IMR-90 (cell line): ENCODE measurements at regions not wholly inside any gene's neighbourhood (a gene's known extent, or its start where the extent isn't known, plus 50 kb on each side); places are given as distances from the start of the nearest gene placed in this dataset.

Experiments
- ATAC-seq: fragments of 200-7000 bp; cut with Tn5 transposase; 2 replicates; pipeline ENCODE4 v1.9.1; 2020; ENCODE audit warnings: low read depth, mild to moderate bottlenecking, moderate library complexity
- BruUV-seq: library from RNA; stranded (reverse); fragments of 400-500 nt; replicated peaks from 2 replicates; lab custom pipeline; 2021; lab: Mats Ljungman, UMichigan
- CTCF ChIA-PET: fragments of 300-600 bp; formaldehyde crosslinking; extraction: SDS; loops from one replicate; lab custom pipeline; 2021; ENCODE audit warnings: antibody characterized with exemption; lab: Yijun Ruan, JAX
- POLR2A ChIA-PET: fragments of 300-600 bp; sonication (Branson Sonifier 250); formaldehyde crosslinking; loops from one replicate; lab custom pipeline; 2022; ENCODE audit warnings: antibody characterized with exemption; ENCODE audit not compliant: unreplicated experiment; lab: Charles Lee
- DNase-seq: peaks from one replicate; pipeline ENCODE4 v3.0.0; 2013
- H2AFZ ChIP-seq: replicated peaks from 2 replicates; pipeline ENCODE3; 2013; ENCODE audit warnings: low read length, mild to moderate bottlenecking; ENCODE audit not compliant: poor library complexity
- H2AK5ac ChIP-seq: 2 replicates; pipeline ENCODE4 v1.6.1; 2013; ENCODE audit warnings: low read depth, low read length, inconsistent platforms
- H2AK9ac ChIP-seq: replicated peaks from 2 replicates; pipeline ENCODE3; 2013; ENCODE audit warnings: mild to moderate bottlenecking, low read depth, low read length, moderate library complexity; ENCODE audit not compliant: poor library complexity
- H2BK120ac ChIP-seq: 2 replicates; pipeline ENCODE4 v1.6.1; 2013; ENCODE audit warnings: low read depth, low read length, inconsistent platforms
- H2BK15ac ChIP-seq: 3 replicates; pipeline ENCODE4 v1.6.1; 2013; ENCODE audit warnings: low read depth, low read length, inconsistent platforms
- H2BK20ac ChIP-seq: 2 replicates; pipeline ENCODE4 v1.6.1; 2013; ENCODE audit warnings: low read depth, mild to moderate bottlenecking, inconsistent platforms, low read length, moderate library complexity
- H2BK5ac ChIP-seq: 2 replicates; pipeline ENCODE4 v1.6.1; 2013; ENCODE audit warnings: mild to moderate bottlenecking, low read depth, low read length, inconsistent platforms; ENCODE audit not compliant: poor library complexity, severe bottlenecking
- H3K14ac ChIP-seq: replicated peaks from 2 replicates; pipeline ENCODE4 v1.6.1; 2013; ENCODE audit warnings: low read depth, low read length, inconsistent platforms
- H3K18ac ChIP-seq: 2 replicates; pipeline ENCODE4 v1.6.1; 2013; ENCODE audit warnings: low read depth, low read length, control low read depth
- H3K23ac ChIP-seq: 2 replicates; pipeline ENCODE4 v1.6.1; 2013; ENCODE audit warnings: low read depth, low read length, inconsistent platforms
- H3K27ac ChIP-seq: 2 replicates; pipeline ENCODE4 v1.5.1; 2013; ENCODE audit warnings: mild to moderate bottlenecking, control low read depth, low read length; ENCODE audit not compliant: insufficient read depth
- H3K27me3 ChIP-seq: 2 replicates; pipeline ENCODE4 v1.6.1; 2013; ENCODE audit warnings: low read length; ENCODE audit not compliant: control insufficient read depth, insufficient read depth
- H3K36me3 ChIP-seq: 2 replicates; pipeline ENCODE4 v1.6.1; 2013; ENCODE audit warnings: low read length, mixed read lengths; ENCODE audit not compliant: control insufficient read depth, insufficient read depth
- H3K4ac ChIP-seq: 2 replicates; pipeline ENCODE4 v1.6.1; 2013; ENCODE audit warnings: low read depth, low read length, inconsistent platforms
- H3K4me1 ChIP-seq: 2 replicates; pipeline ENCODE4 v1.6.1; 2013; ENCODE audit warnings: low read length, mixed read lengths; ENCODE audit not compliant: control insufficient read depth, insufficient read depth
- H3K4me2 ChIP-seq: 2 replicates; pipeline ENCODE4 v1.6.1; 2013; ENCODE audit warnings: low read depth, mild to moderate bottlenecking, control low read depth, low read length, moderate library complexity
- H3K4me3 ChIP-seq: 2 replicates; pipeline ENCODE4 v1.5.1; 2013; ENCODE audit warnings: low read depth, mild to moderate bottlenecking, control low read depth, low read length, moderate library complexity; ENCODE audit not compliant: insufficient read depth
- H3K56ac ChIP-seq: 2 replicates; pipeline ENCODE4 v1.6.1; 2013; ENCODE audit warnings: low read length, inconsistent platforms; ENCODE audit not compliant: insufficient read depth; ENCODE audit errors: extremely low read depth
- H3K79me1 ChIP-seq, 2 experiments: 2 replicates each; pipeline ENCODE4 v1.6.1; 2013; ENCODE audit warnings: low read length in 2 of 2, inconsistent platforms in 1 of 2, low read depth in 1 of 2
- H3K9ac ChIP-seq: 2 replicates; pipeline ENCODE4 v1.6.1; 2013; ENCODE audit warnings: low read depth, low read length, control low read depth
- H3K9me1 ChIP-seq: 2 replicates; pipeline ENCODE4 v1.6.1; 2013; ENCODE audit warnings: low read length, inconsistent platforms; ENCODE audit not compliant: insufficient read depth
- H3K9me3 ChIP-seq: 2 replicates; pipeline ENCODE4 v1.6.1; 2013; ENCODE audit warnings: low read length; ENCODE audit not compliant: control insufficient read depth, insufficient read depth
- H4K20me1 ChIP-seq: 2 replicates; pipeline ENCODE4 v1.6.1; 2013; ENCODE audit warnings: low read length, inconsistent platforms; ENCODE audit not compliant: insufficient read depth
- H4K5ac ChIP-seq: 2 replicates; pipeline ENCODE4 v1.6.1; 2013; ENCODE audit warnings: mild to moderate bottlenecking, low read depth, low read length, control low read depth
- H4K8ac ChIP-seq, 2 experiments: 2 replicates each; pipeline ENCODE4 v1.6.1; 2013; ENCODE audit warnings: low read depth in 2 of 2, low read length in 2 of 2, control low read depth in 1 of 2, inconsistent platforms in 1 of 2
- H4K91ac ChIP-seq: 2 replicates; pipeline ENCODE4 v1.6.1; 2013; ENCODE audit warnings: low read depth, low read length, inconsistent platforms; ENCODE audit not compliant: insufficient read depth
- FOS ChIP-seq: fragments of 150-350 bp; IDR thresholded peaks from 2 replicates; pipeline ENCODE4 v1.6.1; 2016; ENCODE audit warnings: low read depth, low read length
- MXI1 ChIP-seq: IDR thresholded peaks from 2 replicates; pipeline ENCODE4 v1.6.1; 2012; ENCODE audit warnings: low read depth, mild to moderate bottlenecking, low read length, moderate library complexity, borderline replicate concordance
- NFE2L2 ChIP-seq: fragments of 150-350 bp; IDR thresholded peaks from 2 replicates; pipeline ENCODE4 v1.6.1; 2016; ENCODE audit warnings: low read depth, mild to moderate bottlenecking, low read length
- RAD21 ChIP-seq: IDR thresholded peaks from 2 replicates; pipeline ENCODE4 v1.6.1; 2012; ENCODE audit warnings: low read length, improper control_type of control experiment
- RCOR1 ChIP-seq: IDR thresholded peaks from 2 replicates; pipeline ENCODE4 v1.6.1; 2012; ENCODE audit warnings: mild to moderate bottlenecking, low read length, improper control_type of control experiment; ENCODE audit not compliant: insufficient replicate concordance
- RFX5 ChIP-seq: IDR thresholded peaks from 2 replicates; pipeline ENCODE4 v1.8.0; 2012; ENCODE audit warnings: low read depth, mild to moderate bottlenecking, low read length, moderate library complexity
- SMC3 ChIP-seq: fragments of 150-350 bp; IDR thresholded peaks from 2 replicates; pipeline ENCODE4 v1.6.1; 2016; ENCODE audit warnings: low read depth, mild to moderate bottlenecking, antibody characterized with exemption, low read length, moderate library complexity
- dilution Hi-C: fragments of 300-500 bp; cut with HindIII; formaldehyde crosslinking; loops from one replicate; pipeline ENCODE4 v1.14.3; 2018; ENCODE audit warnings: low sequenced_read_pairs; ENCODE audit not compliant: unreplicated experiment
- in situ Hi-C: fragments of 300-500 bp; cut with MboI; formaldehyde crosslinking; loops from 3 replicates; pipeline ENCODE4 v1.14.3; 2019; ENCODE audit warnings: low sequenced_read_pairs, inconsistent platforms, mixed read lengths
- intact Hi-C: fragments of 100-400 bp; cut with micrococcal nuclease; formaldehyde crosslinking; loops from 2 replicates; pipeline ENCODE4 v1.10.0; 2022
- TF ChIP-seq, protein P1 (sequence below): fragments of 150-350 bp; IDR thresholded peaks from 2 replicates; pipeline ENCODE4 v1.6.1; 2016; ENCODE audit warnings: low read depth, mild to moderate bottlenecking, low read length, moderate library complexity, borderline replicate concordance

- dilution Hi-C loops = no loop called here
- H3K18ac ChIP-seq = no peak overlapping the region
- H3K4ac ChIP-seq = no peak overlapping the region
- no peak for ATAC-seq
- H2BK5ac ChIP-seq = no peak overlapping the region
- H3K9me1 ChIP-seq = 0 out of 2 replicates have a peak, but pooled peaks cover 2% of the 10 kb centered on the region
- no peaks in the 10 kb centered on the region for H3K9me3 ChIP-seq
- intact Hi-C loops = loop anchor here (10.0 kb wide), 1 partner anchor 455 kb away; no protein-coding TSS in a partner anchor
- no peak overlapping the region for H3K14ac ChIP-seq
- no peak overlapping the region for H3K23ac ChIP-seq
- no peak overlapping the region for H2AK5ac ChIP-seq
- TF ChIP-seq RFX5 (no peak), RAD21 (no peak), SMC3 (no peak), RCOR1 (no peak), NFE2L2 (no peak), MXI1 (no peak), FOS (no peak)
- TF ChIP-seq, protein P1, sequence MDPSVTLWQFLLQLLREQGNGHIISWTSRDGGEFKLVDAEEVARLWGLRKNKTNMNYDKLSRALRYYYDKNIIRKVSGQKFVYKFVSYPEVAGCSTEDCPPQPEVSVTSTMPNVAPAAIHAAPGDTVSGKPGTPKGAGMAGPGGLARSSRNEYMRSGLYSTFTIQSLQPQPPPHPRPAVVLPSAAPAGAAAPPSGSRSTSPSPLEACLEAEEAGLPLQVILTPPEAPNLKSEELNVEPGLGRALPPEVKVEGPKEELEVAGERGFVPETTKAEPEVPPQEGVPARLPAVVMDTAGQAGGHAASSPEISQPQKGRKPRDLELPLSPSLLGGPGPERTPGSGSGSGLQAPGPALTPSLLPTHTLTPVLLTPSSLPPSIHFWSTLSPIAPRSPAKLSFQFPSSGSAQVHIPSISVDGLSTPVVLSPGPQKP = no peak
- no peak overlapping the region for H2BK20ac ChIP-seq
- no peaks in the 10 kb centered on the region for H3K27me3 ChIP-seq
- POLR2A ChIA-PET = no interaction called here
- BruUV-seq = no TSS peak
- no peak for DNase-seq
- H3K4me2 ChIP-seq = no peak overlapping the region
- H4K91ac ChIP-seq = no peak overlapping the region
- no peak overlapping the region for H2AK9ac ChIP-seq
- H3K56ac ChIP-seq = no peak overlapping the region
- peak overlapping the region; percentile 26; the same call in 1 of the 2 replicates for H2BK120ac ChIP-seq
- in situ Hi-C loops = no loop called here
- H3K36me3 ChIP-seq = no peaks in the 10 kb centered on the region
- no peak overlapping the region for H3K9ac ChIP-seq
- peaks cover 2% of the 10 kb centered on the region; the same call in 1 of the 2 replicates for H3K4me1 ChIP-seq
- H3K27ac ChIP-seq = no peak overlapping the region
- H4K20me1 ChIP-seq = no peaks in the 10 kb centered on the region
- no peak overlapping the region for H4K8ac ChIP-seq
- no peak overlapping the region for H4K5ac ChIP-seq
- no peak overlapping the region for H2AFZ ChIP-seq
- H3K79me1 ChIP-seq = no peaks in the 10 kb centered on the region
- CTCF ChIA-PET = no interaction called here
- 0 out of 3 replicates have a peak overlapping the region, but pooled peaks have one; percentile 15 for H2BK15ac ChIP-seq
- no peak overlapping the region for H3K4me3 ChIP-seq
Measured at GRCh38 chr2:195480121-195480520, 176.9 kb upstream of the SLC39A10 start.
